ENCODE measurements at regions not wholly inside any gene's neighbourhood (a gene's known extent, or its start where the extent isn't known, plus 50 kb on each side); places are given as distances from the start of the nearest gene placed in this dataset.

GRCh38 chrX:79568309-79568708 lies 201.2 kb upstream of the ITM2A start:
- TF ChIP-seq, protein P1, sequence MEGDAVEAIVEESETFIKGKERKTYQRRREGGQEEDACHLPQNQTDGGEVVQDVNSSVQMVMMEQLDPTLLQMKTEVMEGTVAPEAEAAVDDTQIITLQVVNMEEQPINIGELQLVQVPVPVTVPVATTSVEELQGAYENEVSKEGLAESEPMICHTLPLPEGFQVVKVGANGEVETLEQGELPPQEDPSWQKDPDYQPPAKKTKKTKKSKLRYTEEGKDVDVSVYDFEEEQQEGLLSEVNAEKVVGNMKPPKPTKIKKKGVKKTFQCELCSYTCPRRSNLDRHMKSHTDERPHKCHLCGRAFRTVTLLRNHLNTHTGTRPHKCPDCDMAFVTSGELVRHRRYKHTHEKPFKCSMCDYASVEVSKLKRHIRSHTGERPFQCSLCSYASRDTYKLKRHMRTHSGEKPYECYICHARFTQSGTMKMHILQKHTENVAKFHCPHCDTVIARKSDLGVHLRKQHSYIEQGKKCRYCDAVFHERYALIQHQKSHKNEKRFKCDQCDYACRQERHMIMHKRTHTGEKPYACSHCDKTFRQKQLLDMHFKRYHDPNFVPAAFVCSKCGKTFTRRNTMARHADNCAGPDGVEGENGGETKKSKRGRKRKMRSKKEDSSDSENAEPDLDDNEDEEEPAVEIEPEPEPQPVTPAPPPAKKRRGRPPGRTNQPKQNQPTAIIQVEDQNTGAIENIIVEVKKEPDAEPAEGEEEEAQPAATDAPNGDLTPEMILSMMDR (IDR thresholded peaks at IDR 0.05 in 8 of 11, conservative IDR thresholded peaks at IDR 0.05 in 3 of 11), result no peak
- TF ChIP-seq POLR2A (IDR thresholded peaks at IDR 0.05), result no peak
- no peak for TF ChIP-seq POLR2AphosphoS5 (IDR thresholded peaks at IDR 0.05)
